Duodenal mucosa (tissue), 2 donors: ENCODE measurements at regions not wholly inside any gene's neighbourhood (a gene's known extent, or its start where the extent isn't known, plus 50 kb on each side); places are given as distances from the start of the nearest gene placed in this dataset.

Source experiments
- H3K27ac ChIP-seq: one replicate; pipeline ENCODE4 v1.7.0; 2013; ENCODE audit warnings: low read depth, low read length
- H3K27me3 ChIP-seq, 2 donors: one replicate each; pipeline ENCODE4 v1.7.0; 2013; ENCODE audit warnings: low read length in 2 of 2, control low read depth in 1 of 2; ENCODE audit not compliant: insufficient read depth in 2 of 2, control insufficient read depth in 1 of 2
- H3K36me3 ChIP-seq, 2 donors: one replicate each; pipeline ENCODE4 v1.7.0; 2013; ENCODE audit warnings: low read length in 2 of 2, control low read depth in 1 of 2; ENCODE audit not compliant: insufficient read depth in 2 of 2, control insufficient read depth in 1 of 2
- H3K4me1 ChIP-seq, 2 donors: one replicate each; pipeline ENCODE4 v1.7.0; 2013; ENCODE audit warnings: low read length in 2 of 2, control low read depth in 1 of 2; ENCODE audit not compliant: insufficient read depth in 2 of 2, control insufficient read depth in 1 of 2
- H3K4me3 ChIP-seq, 2 donors: one replicate each; pipeline ENCODE4 v1.7.0; 2013; ENCODE audit warnings: low read length in 2 of 2, low read depth in 1 of 2
- H3K9ac ChIP-seq, 2 donors: one replicate each; pipeline ENCODE4 v1.7.0; 2013; ENCODE audit warnings: low read length in 2 of 2, low read depth in 1 of 2
- H3K9me3 ChIP-seq, 2 donors: one replicate each; pipeline ENCODE4 v1.7.0; 2013; ENCODE audit warnings: low read length in 2 of 2, control low read depth in 1 of 2; ENCODE audit not compliant: control insufficient read depth in 1 of 2

GRCh38 chr19:33878910-33879810 is 82.5 kb downstream of the KCTD15 start:
- Histone ChIP-seq H3K9me3 (no peaks in the 10 kb centered on the region), H3K27ac (no peak overlapping the region)

GRCh38 chr19:33879818-33880575 is 83.3 kb downstream of the KCTD15 start:
- H3K9me3 ChIP-seq, result no peaks in the 10 kb centered on the region
- H3K36me3 ChIP-seq, result no peaks in the 10 kb centered on the region
- no peaks in the 10 kb centered on the region for H3K27me3 ChIP-seq
- H3K27ac ChIP-seq, result no peak overlapping the region
- no peak overlapping the region for H3K4me3 ChIP-seq
- H3K9ac ChIP-seq, result no peak overlapping the region
- H3K4me1 ChIP-seq, result peaks cover 0 to 6% of the 10 kb centered on the region in 2 donors

More at GRCh38 chr19:33878910-33879810, 82.5 kb downstream of the KCTD15 start:
- Histone ChIP-seq H3K36me3 (no peaks in the 10 kb centered on the region), H3K4me1 (peaks cover 0 to 6% of the 10 kb centered on the region in 2 donors), H3K9ac (no peak overlapping the region), H3K4me3 (no peak overlapping the region), H3K27me3 (no peaks in the 10 kb centered on the region)

- Histone ChIP-seq H3K9me3 (no peaks in the 10 kb centered on the region), H3K4me1 (peaks cover 0 to 6% of the 10 kb centered on the region in 2 donors), H3K9ac (no peak overlapping the region), H3K36me3 (no peaks in the 10 kb centered on the region), H3K4me3 (no peak overlapping the region), H3K27ac (no peak overlapping the region), H3K27me3 (no peaks in the 10 kb centered on the region)
These were observed 87.3 kb downstream of the KCTD15 start for GRCh38 chr19:33883859-33884519.

- Histone ChIP-seq H3K4me3 (no peak overlapping the region), H3K4me1 (peaks cover 0 to 6% of the 10 kb centered on the region in 2 donors), H3K36me3 (no peaks in the 10 kb centered on the region), H3K9me3 (no peaks in the 10 kb centered on the region), H3K27ac (no peak overlapping the region), H3K9ac (no peak overlapping the region), H3K27me3 (no peaks in the 10 kb centered on the region)
These were observed 88.6 kb downstream of the KCTD15 start for GRCh38 chr19:33885236-33885635.

GRCh38 chr19:33887891-33888290 is 91.2 kb downstream of the KCTD15 start:
- no peak overlapping the region for H3K4me3 ChIP-seq
- H3K27me3 ChIP-seq, result no peaks in the 10 kb centered on the region
- no peak overlapping the region for H3K9ac ChIP-seq
- no peak overlapping the region for H3K27ac ChIP-seq
- H3K9me3 ChIP-seq, result no peaks in the 10 kb centered on the region
- H3K36me3 ChIP-seq, result no peaks in the 10 kb centered on the region
- peaks cover 0 to 6% of the 10 kb centered on the region in 2 donors for H3K4me1 ChIP-seq

DNA sequence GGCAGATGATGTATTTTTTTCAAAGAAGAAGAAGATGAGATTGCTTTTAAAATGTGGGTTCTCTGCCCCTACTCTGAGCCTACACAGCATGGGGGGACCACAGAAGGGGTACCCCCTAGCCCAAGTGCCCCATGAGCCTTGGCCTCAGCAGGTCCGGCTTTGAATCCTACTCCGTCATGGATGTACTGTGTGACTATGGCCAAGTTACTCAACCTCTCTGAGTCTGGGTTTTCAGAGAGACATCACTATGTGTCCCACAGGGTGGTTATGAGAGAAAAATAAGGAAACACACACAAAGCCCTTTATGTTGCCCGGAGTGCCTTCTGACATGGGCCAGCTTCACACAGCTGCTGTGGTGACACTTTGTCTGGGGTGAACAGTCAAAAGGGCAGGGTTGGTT is 92.0 kb downstream of the KCTD15 start:
- H3K36me3 ChIP-seq, result no peaks in the 10 kb centered on the region
- no peak overlapping the region for H3K9ac ChIP-seq
- H3K9me3 ChIP-seq, result no peaks in the 10 kb centered on the region
- H3K4me1 ChIP-seq, result peaks cover 0 to 3% of the 10 kb centered on the region in 2 donors
- H3K4me3 ChIP-seq, result no peak overlapping the region
- H3K27me3 ChIP-seq, result no peaks in the 10 kb centered on the region
- no peak overlapping the region for H3K27ac ChIP-seq

DNA sequence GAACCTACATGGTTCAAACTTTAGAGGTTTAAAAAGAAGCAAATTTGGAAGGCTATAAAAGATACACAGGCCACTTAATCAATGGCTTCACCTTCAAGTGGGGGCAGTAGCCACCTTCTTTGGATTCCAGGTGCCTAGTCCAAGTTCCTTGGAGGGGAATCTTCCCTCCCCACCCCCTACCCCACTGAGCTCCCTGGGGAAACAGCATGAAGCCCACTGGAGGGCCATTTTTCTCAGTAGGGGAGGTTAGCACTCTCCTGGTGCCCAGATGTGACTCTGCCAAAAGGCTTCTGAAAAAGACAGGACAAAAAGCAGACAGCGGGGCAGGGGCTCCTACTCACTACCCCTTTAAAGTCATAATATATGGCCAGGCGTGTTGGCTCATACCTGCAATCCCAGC is 93.9 kb downstream of the KCTD15 start:
- Histone ChIP-seq H3K4me1 (no peaks in the 10 kb centered on the region), H3K4me3 (no peak overlapping the region), H3K36me3 (no peaks in the 10 kb centered on the region), H3K27ac (no peak overlapping the region), H3K9me3 (no peaks in the 10 kb centered on the region), H3K9ac (no peak overlapping the region), H3K27me3 (no peaks in the 10 kb centered on the region)

- Histone ChIP-seq H3K9ac (no peak overlapping the region), H3K4me1 (no peaks in the 10 kb centered on the region), H3K36me3 (no peaks in the 10 kb centered on the region), H3K27me3 (no peaks in the 10 kb centered on the region), H3K4me3 (no peak overlapping the region), H3K27ac (no peak overlapping the region), H3K9me3 (no peaks in the 10 kb centered on the region)
These were observed 95.1 kb downstream of the KCTD15 start for GRCh38 chr19:33891773-33892172.

DNA sequence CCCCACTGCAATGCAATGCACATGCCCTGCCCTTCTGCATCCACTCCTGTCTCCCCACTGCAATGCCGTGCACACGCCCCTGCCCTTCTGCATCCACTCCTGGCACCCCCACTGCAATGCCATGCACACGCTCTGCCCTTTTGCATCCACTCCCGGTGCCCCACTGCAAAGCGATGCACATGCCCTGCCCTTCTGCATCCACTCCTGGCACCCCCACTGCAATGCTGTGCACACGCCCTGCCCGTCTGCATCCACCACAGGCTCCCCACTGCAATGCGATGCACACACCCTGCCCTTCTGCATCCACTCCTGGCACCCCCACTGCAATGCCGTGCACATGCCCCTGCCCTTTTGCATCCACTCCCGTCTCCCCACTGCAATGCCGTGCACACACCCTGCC is 98.1 kb downstream of the KCTD15 start:
- Histone ChIP-seq H3K9me3 (peaks cover 9 to 11% of the 10 kb centered on the region in 2 donors), H3K27me3 (no peaks in the 10 kb centered on the region), H3K4me1 (no peaks in the 10 kb centered on the region), H3K27ac (no peak overlapping the region), H3K36me3 (no peaks in the 10 kb centered on the region), H3K9ac (no peak overlapping the region), H3K4me3 (no peak overlapping the region)

- H3K27ac ChIP-seq, result no peak overlapping the region
These were observed 98.7 kb downstream of the KCTD15 start for GRCh38 chr19:33895366-33895765.

More at GRCh38 chr19:33895366-33895765, 98.7 kb downstream of the KCTD15 start:
- Histone ChIP-seq H3K4me1 (no peaks in the 10 kb centered on the region), H3K36me3 (no peaks in the 10 kb centered on the region), H3K9ac (no peak overlapping the region), H3K4me3 (no peak overlapping the region), H3K27me3 (no peaks in the 10 kb centered on the region), H3K9me3 (peaks cover 9 to 11% of the 10 kb centered on the region in 2 donors)
